Endothelial cell of umbilical vein (primary cell): ENCODE measurements at regions not wholly inside any gene's neighbourhood (a gene's known extent, or its start where the extent isn't known, plus 50 kb on each side); places are given as distances from the start of the nearest gene placed in this dataset.

ENCODE experiments used
- POLR2A ChIP-seq: IDR thresholded peaks from 2 replicates; pipeline ENCODE4 v1.6.1; 2012; ENCODE audit warnings: low read depth, mild to moderate bottlenecking, control low read depth, low read length
- TF ChIP-seq, protein P1 (sequence below): IDR thresholded peaks from 2 replicates; pipeline ENCODE4 v1.6.1; 2011; ENCODE audit not compliant: insufficient read depth, insufficient read length
- TF ChIP-seq, protein P2 (sequence below), 2 donors: IDR thresholded peaks; 1 replicate in 1 of 2; 2 replicates in 1 of 2; pipeline ENCODE4 v1.5.1; 2011; ENCODE audit warnings: low read length in 2 of 2, mild to moderate bottlenecking in 2 of 2, moderate library complexity in 2 of 2, control low read depth in 1 of 2, inconsistent platforms in 1 of 2, low read depth in 1 of 2; ENCODE audit not compliant: insufficient read depth in 1 of 2; ENCODE audit errors: extremely low read depth in 1 of 2

DNA sequence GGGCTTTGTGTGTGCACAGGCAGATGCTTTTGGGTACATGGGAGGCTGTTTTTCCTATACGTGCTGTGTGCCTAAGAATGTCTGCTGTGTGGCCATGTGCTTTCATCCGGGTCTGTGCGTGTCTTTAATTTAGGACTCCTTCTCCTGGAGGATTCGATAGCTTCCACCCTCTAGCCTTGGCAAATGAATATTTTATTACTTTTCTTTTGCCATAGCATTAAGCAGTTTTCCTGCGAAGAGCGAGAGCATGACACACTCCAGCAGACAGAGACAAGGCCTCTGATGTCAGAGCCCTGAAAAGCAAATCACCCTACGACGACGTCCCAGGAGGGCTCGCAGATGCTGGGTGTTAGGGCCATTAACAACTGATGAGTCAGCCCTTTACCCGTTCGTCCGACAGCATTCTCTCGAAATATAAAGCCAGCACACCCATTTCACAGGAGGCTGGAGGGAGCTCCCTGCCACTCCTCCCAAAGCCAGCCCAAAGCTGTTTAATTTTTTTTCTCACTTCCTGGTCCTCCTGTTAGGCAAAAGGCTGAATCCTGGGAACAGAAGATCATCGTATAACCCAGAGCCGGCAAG is 311.3 kb upstream of the ZMIZ1 start:
- TF ChIP-seq, protein P1, sequence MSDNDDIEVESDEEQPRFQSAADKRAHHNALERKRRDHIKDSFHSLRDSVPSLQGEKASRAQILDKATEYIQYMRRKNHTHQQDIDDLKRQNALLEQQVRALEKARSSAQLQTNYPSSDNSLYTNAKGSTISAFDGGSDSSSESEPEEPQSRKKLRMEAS, result no peak
- TF ChIP-seq, protein P2, sequence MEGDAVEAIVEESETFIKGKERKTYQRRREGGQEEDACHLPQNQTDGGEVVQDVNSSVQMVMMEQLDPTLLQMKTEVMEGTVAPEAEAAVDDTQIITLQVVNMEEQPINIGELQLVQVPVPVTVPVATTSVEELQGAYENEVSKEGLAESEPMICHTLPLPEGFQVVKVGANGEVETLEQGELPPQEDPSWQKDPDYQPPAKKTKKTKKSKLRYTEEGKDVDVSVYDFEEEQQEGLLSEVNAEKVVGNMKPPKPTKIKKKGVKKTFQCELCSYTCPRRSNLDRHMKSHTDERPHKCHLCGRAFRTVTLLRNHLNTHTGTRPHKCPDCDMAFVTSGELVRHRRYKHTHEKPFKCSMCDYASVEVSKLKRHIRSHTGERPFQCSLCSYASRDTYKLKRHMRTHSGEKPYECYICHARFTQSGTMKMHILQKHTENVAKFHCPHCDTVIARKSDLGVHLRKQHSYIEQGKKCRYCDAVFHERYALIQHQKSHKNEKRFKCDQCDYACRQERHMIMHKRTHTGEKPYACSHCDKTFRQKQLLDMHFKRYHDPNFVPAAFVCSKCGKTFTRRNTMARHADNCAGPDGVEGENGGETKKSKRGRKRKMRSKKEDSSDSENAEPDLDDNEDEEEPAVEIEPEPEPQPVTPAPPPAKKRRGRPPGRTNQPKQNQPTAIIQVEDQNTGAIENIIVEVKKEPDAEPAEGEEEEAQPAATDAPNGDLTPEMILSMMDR (IDR thresholded peaks at IDR 0.05; ENCODE audit: extremely low read depth in 1 of 2, insufficient read depth in 1 of 2, low read depth in 1 of 2, low read length in 2 of 2), result no peak
- TF ChIP-seq POLR2A, result no peak
